Astrocyte (in vitro differentiated cells and primary cell): ENCODE measurements at regions not wholly inside any gene's neighbourhood (a gene's known extent, or its start where the extent isn't known, plus 50 kb on each side); places are given as distances from the start of the nearest gene placed in this dataset.
"Not testable (repeated sequence)": the region's sequence is repeated elsewhere in the genome, so short reads cannot be mapped to it uniquely, and the experiment has no call there.

Experiments used
- DNase-seq: peaks from one replicate; pipeline ENCODE4 v3.0.0-alpha.2; 2010; ENCODE audit warnings: low read depth
- FAIRE-seq: peaks from 2 replicates; lab custom pipeline; 2011; peaks lifted over from hg19 to GRCh38; lab: Jason Lieb, UNC
- H2AFZ ChIP-seq: 2 replicates; pipeline ENCODE4 v1.6.0; 2012; ENCODE audit warnings: low read depth, low read length, inconsistent platforms
- H3K27ac ChIP-seq: 2 replicates; pipeline ENCODE4 v1.5.1; 2011; ENCODE audit warnings: low read depth, low read length, inconsistent platforms
- H3K27me3 ChIP-seq: 2 replicates; pipeline ENCODE4 v1.6.0; 2011; ENCODE audit warnings: low read length, inconsistent platforms; ENCODE audit not compliant: insufficient read depth
- H3K36me3 ChIP-seq: 2 replicates; pipeline ENCODE4 v1.5.1; 2011; ENCODE audit warnings: low read length, inconsistent platforms; ENCODE audit not compliant: insufficient read depth
- H3K4me1 ChIP-seq: 2 replicates; pipeline ENCODE4 v1.5.1; 2011; ENCODE audit warnings: low read length, inconsistent platforms; ENCODE audit not compliant: insufficient read depth
- H3K4me2 ChIP-seq: 2 replicates; pipeline ENCODE4 v1.6.0; 2012; ENCODE audit warnings: low read length, inconsistent platforms
- H3K4me3 ChIP-seq: 2 replicates; pipeline ENCODE4 v1.5.1; 2011; ENCODE audit warnings: low read depth, mild to moderate bottlenecking, low read length, inconsistent platforms; ENCODE audit not compliant: insufficient read depth
- H3K79me2 ChIP-seq: 2 replicates; pipeline ENCODE4 v1.6.0; 2012; ENCODE audit warnings: mild to moderate bottlenecking, low read length, inconsistent platforms; ENCODE audit not compliant: insufficient read depth
- H3K9ac ChIP-seq: 2 replicates; pipeline ENCODE4 v1.6.0; 2012; ENCODE audit warnings: mild to moderate bottlenecking, low read length, inconsistent platforms
- H3K9me3 ChIP-seq: 2 replicates; pipeline ENCODE4 v1.5.1; 2012; ENCODE audit warnings: low read depth, mild to moderate bottlenecking, low read length, inconsistent platforms; ENCODE audit not compliant: insufficient read depth
- H4K20me1 ChIP-seq: 2 replicates; pipeline ENCODE4 v1.6.0; 2012; ENCODE audit warnings: low read length, inconsistent platforms; ENCODE audit not compliant: insufficient read depth
- H3K27ac Mint-ChIP-seq: one replicate; pipeline ENCODE4 v1.8.0; 2021; ENCODE audit warnings: mild to moderate bottlenecking, mixed read lengths; ENCODE audit not compliant: unreplicated experiment
- H3K27me3 Mint-ChIP-seq: one replicate; pipeline ENCODE4 v1.8.0; 2021; ENCODE audit warnings: low read depth, mixed read lengths; ENCODE audit not compliant: unreplicated experiment
- H3K36me3 Mint-ChIP-seq: one replicate; pipeline ENCODE4 v1.8.0; 2021; ENCODE audit warnings: low read depth, mixed read lengths; ENCODE audit not compliant: unreplicated experiment
- H3K4me1 Mint-ChIP-seq: one replicate; pipeline ENCODE4 v1.8.0; 2021; ENCODE audit warnings: low read depth, mixed read lengths; ENCODE audit not compliant: unreplicated experiment
- H3K4me3 Mint-ChIP-seq: one replicate; pipeline ENCODE4 v1.8.0; 2021; ENCODE audit warnings: mild to moderate bottlenecking, moderate library complexity, mixed read lengths; ENCODE audit not compliant: unreplicated experiment
- H3K9me3 Mint-ChIP-seq: one replicate; pipeline ENCODE4 v1.8.0; 2021; ENCODE audit warnings: mild to moderate bottlenecking, mixed read lengths; ENCODE audit not compliant: unreplicated experiment
- EZH2 ChIP-seq: IDR thresholded peaks from 2 replicates; pipeline ENCODE4 v1.6.1; 2012; ENCODE audit warnings: mild to moderate bottlenecking, low read length, inconsistent platforms; ENCODE audit not compliant: insufficient read depth
- TF ChIP-seq, protein P1 (sequence below): IDR thresholded peaks from 2 replicates; pipeline ENCODE4 v1.5.1; 2011; ENCODE audit warnings: low read depth, mild to moderate bottlenecking, inconsistent platforms, low read length, moderate library complexity; ENCODE audit not compliant: insufficient read depth

DNA sequence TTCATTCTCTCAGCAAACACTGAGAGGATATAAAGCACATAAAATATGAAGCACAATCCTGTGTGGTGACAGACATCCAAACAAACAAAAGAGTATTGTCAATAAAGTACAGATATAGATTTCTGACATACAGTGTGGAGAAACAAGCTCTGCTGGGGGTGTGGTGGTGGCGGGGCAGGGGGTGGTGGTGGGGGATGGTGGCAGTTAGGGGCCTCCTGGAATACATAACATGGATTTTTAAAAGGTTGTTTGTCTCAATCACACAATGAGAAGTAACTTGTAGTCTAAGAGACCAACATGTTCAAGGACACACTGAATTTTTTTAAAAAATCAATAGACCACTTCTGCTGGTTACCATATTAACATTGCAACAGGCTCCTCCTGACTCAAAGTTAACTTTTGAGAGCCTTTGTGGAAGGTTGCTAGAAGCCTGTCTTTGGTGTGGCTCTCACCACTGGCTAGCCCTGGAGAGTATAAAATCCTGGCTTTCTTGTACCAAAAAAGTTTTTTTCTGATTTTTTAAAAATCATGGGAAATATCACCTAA is 1197.4 kb downstream of the SUCLG1 start:
- H3K4me3 ChIP-seq, result no peak overlapping the region
- no peak overlapping the region for H3K4me3 Mint-ChIP-seq
- no peaks in the 10 kb centered on the region for H3K4me1 Mint-ChIP-seq
- H3K79me2 ChIP-seq, result no peaks in the 10 kb centered on the region
- no peaks in the 10 kb centered on the region for H3K36me3 ChIP-seq
- H3K4me1 ChIP-seq, result no peaks in the 10 kb centered on the region
- H3K4me2 ChIP-seq, result no peak overlapping the region
- no peaks in the 10 kb centered on the region for H4K20me1 ChIP-seq
- no peak overlapping the region for H3K9ac ChIP-seq
- no peaks in the 10 kb centered on the region for H3K27me3 ChIP-seq
- H3K27me3 Mint-ChIP-seq, result no peaks in the 10 kb centered on the region
- no peaks in the 10 kb centered on the region for H3K36me3 Mint-ChIP-seq
- H3K27ac Mint-ChIP-seq, result no peak overlapping the region
- no peaks in the 10 kb centered on the region for H3K9me3 Mint-ChIP-seq
- FAIRE-seq (no peak), DNase-seq (no peak)
- H3K9me3 ChIP-seq, result no peaks in the 10 kb centered on the region
- H3K27ac ChIP-seq, result no peak overlapping the region
- TF ChIP-seq EZH2, result no peak
- TF ChIP-seq, protein P1, sequence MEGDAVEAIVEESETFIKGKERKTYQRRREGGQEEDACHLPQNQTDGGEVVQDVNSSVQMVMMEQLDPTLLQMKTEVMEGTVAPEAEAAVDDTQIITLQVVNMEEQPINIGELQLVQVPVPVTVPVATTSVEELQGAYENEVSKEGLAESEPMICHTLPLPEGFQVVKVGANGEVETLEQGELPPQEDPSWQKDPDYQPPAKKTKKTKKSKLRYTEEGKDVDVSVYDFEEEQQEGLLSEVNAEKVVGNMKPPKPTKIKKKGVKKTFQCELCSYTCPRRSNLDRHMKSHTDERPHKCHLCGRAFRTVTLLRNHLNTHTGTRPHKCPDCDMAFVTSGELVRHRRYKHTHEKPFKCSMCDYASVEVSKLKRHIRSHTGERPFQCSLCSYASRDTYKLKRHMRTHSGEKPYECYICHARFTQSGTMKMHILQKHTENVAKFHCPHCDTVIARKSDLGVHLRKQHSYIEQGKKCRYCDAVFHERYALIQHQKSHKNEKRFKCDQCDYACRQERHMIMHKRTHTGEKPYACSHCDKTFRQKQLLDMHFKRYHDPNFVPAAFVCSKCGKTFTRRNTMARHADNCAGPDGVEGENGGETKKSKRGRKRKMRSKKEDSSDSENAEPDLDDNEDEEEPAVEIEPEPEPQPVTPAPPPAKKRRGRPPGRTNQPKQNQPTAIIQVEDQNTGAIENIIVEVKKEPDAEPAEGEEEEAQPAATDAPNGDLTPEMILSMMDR, result no peak
- no peak overlapping the region for H2AFZ ChIP-seq

DNA sequence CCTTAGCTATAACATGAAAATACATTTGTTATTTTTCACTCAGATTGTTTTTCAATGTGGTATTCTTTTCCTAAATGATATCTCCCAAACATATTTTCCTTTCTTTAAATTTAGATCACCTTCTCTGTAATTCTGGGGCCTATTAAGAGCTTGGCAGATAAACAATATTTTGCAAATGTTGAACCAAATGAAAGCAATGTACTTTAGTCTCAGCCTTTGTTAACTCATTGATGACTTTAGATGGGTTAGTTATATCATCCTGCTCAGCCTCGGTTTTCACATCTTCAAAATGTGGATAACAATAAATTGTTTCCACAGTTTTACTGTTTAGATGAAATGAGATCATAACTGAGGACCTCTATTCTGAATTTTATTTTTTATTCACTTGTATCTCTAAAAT is 1205.2 kb downstream of the SUCLG1 start:
- Histone ChIP-seq H2AFZ (no peak overlapping the region), H3K9me3 (no peaks in the 10 kb centered on the region), H3K4me3 (no peak overlapping the region), H3K9ac (no peak overlapping the region), H3K4me2 (no peak overlapping the region), H3K4me1 (no peaks in the 10 kb centered on the region), H3K79me2 (no peaks in the 10 kb centered on the region), H3K36me3 (no peaks in the 10 kb centered on the region), H4K20me1 (no peaks in the 10 kb centered on the region), H3K27ac (no peak overlapping the region), H3K27me3 (no peaks in the 10 kb centered on the region)
- FAIRE-seq (no peak), DNase-seq (no peak)
- Mint-ChIP-seq H3K27ac (no peak overlapping the region), H3K9me3 (no peaks in the 10 kb centered on the region), H3K36me3 (no peaks in the 10 kb centered on the region), H3K4me3 (no peak overlapping the region), H3K27me3 (no peaks in the 10 kb centered on the region), H3K4me1 (no peaks in the 10 kb centered on the region)
- TF ChIP-seq EZH2, result no peak
- TF ChIP-seq, protein P1, result no peak

DNA sequence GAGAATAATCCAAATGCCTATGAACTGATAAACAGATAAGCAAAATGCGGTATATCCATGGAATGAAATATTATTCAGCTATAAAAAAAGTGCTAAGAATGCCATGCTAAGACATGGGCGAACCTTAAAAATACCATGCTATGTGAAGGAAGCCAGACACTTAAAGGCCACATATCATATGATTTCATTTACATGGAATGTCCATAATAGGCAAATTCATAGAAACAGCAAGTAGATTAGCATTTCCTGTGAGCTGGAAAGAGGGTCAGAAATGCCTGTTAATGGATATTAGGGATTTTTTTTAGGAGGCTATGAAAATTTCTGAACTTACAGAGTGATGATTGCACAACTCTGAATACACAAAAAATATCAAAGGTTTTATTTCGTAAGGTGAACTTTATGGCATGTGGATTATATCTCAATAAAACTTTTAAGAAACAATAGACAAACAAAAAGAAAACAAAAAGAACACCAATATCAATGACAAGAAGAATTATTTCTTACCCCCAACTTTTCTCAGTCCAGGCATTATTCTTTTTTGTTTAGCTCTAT is 1207.7 kb downstream of the SUCLG1 start:
- H3K36me3 Mint-ChIP-seq, result no peaks in the 10 kb centered on the region
- Histone ChIP-seq H3K27ac (no peak overlapping the region), H3K9ac (no peak overlapping the region), H4K20me1 (no peaks in the 10 kb centered on the region), H3K4me2 (no peak overlapping the region), H3K4me3 (no peak overlapping the region), H3K4me1 (no peaks in the 10 kb centered on the region), H3K79me2 (no peaks in the 10 kb centered on the region), H3K9me3 (no peaks in the 10 kb centered on the region), H3K36me3 (no peaks in the 10 kb centered on the region), H3K27me3 (no peaks in the 10 kb centered on the region), H2AFZ (no peak overlapping the region)
- no peaks in the 10 kb centered on the region for H3K9me3 Mint-ChIP-seq
- FAIRE-seq, result no peak
- H3K27ac Mint-ChIP-seq, result no peak overlapping the region
- DNase-seq, result no peak
- H3K27me3 Mint-ChIP-seq, result no peaks in the 10 kb centered on the region
- no peaks in the 10 kb centered on the region for H3K4me1 Mint-ChIP-seq
- H3K4me3 Mint-ChIP-seq, result no peak overlapping the region
- TF ChIP-seq, protein P1, result no peak
- no peak for TF ChIP-seq EZH2

DNA sequence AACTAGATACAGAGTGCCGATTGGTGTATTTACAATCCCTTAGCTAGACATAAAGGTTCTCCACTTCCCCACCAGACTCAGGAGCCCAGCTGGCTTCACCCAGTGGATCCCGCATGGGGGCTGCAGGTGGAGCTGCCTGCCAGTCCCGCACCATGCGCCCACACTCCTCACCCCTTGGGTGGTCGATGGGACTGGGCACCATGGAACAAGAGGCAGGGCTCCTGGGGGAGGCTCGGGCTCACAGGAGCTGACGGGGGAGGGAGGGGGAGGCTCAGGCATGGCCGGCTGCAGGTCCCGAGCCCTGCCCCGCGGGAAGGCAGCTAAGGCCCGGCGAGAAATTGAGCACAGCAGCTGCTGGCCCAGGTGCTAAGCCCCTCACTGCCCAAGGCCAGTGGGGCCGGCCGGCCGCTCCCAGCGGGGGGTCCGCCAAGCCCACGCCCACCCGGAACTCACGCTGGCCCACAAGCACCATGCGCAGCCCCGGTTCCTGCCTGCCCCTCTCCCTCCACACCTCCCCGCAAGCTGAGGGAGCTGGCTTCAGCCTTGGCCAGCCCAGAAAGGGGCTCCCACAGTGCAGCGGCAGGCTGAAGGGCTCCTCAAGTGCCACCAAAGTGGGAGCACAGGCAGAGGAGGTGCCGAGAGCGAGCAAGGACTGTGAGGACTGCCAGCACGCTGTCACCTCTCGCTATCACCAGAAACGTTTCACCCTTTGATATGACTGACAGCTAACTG is 1213.1 kb downstream of the SUCLG1 start:
- H3K27me3 Mint-ChIP-seq, H3K79me2 ChIP-seq, H3K27ac ChIP-seq, H3K4me3 Mint-ChIP-seq, H3K27ac Mint-ChIP-seq, H3K9me3 Mint-ChIP-seq, DNase-seq, H3K9me3 ChIP-seq, H3K4me2 ChIP-seq, H4K20me1 ChIP-seq, FAIRE-seq, H3K27me3 ChIP-seq, H3K4me3 ChIP-seq, H3K36me3 Mint-ChIP-seq, H3K4me1 ChIP-seq, H2AFZ ChIP-seq, H3K36me3 ChIP-seq, H3K9ac ChIP-seq, H3K4me1 Mint-ChIP-seq: not testable (repeated sequence)
